ENCODE measurements at regions not wholly inside any gene's neighbourhood (a gene's known extent, or its start where the extent isn't known, plus 50 kb on each side); places are given as distances from the start of the nearest gene placed in this dataset.
"Not testable (repeated sequence)": the region's sequence is repeated elsewhere in the genome, so short reads cannot be mapped to it uniquely, and the experiment has no call there.

GRCh38 chr15:32536507-32537172, 56.6 kb upstream of the GOLGA8N start:
- peak in 1 of 2 donors; percentile 15 for DNase-seq (ENCODE audit: low read depth in 2 of 2)

GRCh38 chr15:32536057-32536493, 57.2 kb upstream of the GOLGA8N start:
- DNase-seq (ENCODE audit: low read depth in 2 of 2) = not testable (repeated sequence)

GRCh38 chr15:32535150-32535898, 57.9 kb upstream of the GOLGA8N start:
- DNase-seq (ENCODE audit: low read depth in 2 of 2) = not testable (repeated sequence)

- DNase-seq (ENCODE audit: low read depth in 2 of 2) = not testable (repeated sequence)
Observed at GRCh38 chr15:32522900-32523299, 67.5 kb upstream of the GOLGA8O start.

- DNase-seq (ENCODE audit: low read depth in 2 of 2) = peak in 1 of 2 donors; percentile 2
Observed at GRCh38 chr15:32522421-32522820, 67.0 kb upstream of the GOLGA8O start.

GRCh38 chr15:32518976-32519375, 63.5 kb upstream of the GOLGA8O start:
- not testable (repeated sequence) for DNase-seq (ENCODE audit: low read depth in 2 of 2)

- not testable (repeated sequence) for DNase-seq (ENCODE audit: low read depth in 2 of 2)
Observed at GRCh38 chr15:32518013-32518412, 62.6 kb upstream of the GOLGA8O start.

- not testable (repeated sequence) for DNase-seq (ENCODE audit: low read depth in 2 of 2)
Observed at GRCh38 chr15:32516954-32517353, 61.5 kb upstream of the GOLGA8O start.

GRCh38 chr15:32513378-32513777, 57.9 kb upstream of the GOLGA8O start:
- not testable (repeated sequence) for DNase-seq (ENCODE audit: low read depth in 2 of 2)

GRCh38 chr15:32510027-32510426, 54.6 kb upstream of the GOLGA8O start:
- not testable (repeated sequence) for DNase-seq (ENCODE audit: low read depth in 2 of 2)

GRCh38 chr15:32508081-32508480, 52.6 kb upstream of the GOLGA8O start:
- not testable (repeated sequence) for DNase-seq (ENCODE audit: low read depth in 2 of 2)

- not testable (repeated sequence) for DNase-seq (ENCODE audit: low read depth in 2 of 2)
Observed at GRCh38 chr15:32506787-32507186, 51.4 kb upstream of the GOLGA8O start.

GRCh38 chr15:32505633-32506032, 50.2 kb upstream of the GOLGA8O start:
- not testable (repeated sequence) for DNase-seq (ENCODE audit: low read depth in 2 of 2)
